ENCODE measurements at regions not wholly inside any gene's neighbourhood (a gene's known extent, or its start where the extent isn't known, plus 50 kb on each side); places are given as distances from the start of the nearest gene placed in this dataset.
"Not testable (repeated sequence)": the region's sequence is repeated elsewhere in the genome, so short reads cannot be mapped to it uniquely, and the experiment has no call there.

GRCh38 chr16:15307184-15307583 lies 70.9 kb downstream of the NPIPA5 start:
- not testable (repeated sequence) for DNase-seq

DNA sequence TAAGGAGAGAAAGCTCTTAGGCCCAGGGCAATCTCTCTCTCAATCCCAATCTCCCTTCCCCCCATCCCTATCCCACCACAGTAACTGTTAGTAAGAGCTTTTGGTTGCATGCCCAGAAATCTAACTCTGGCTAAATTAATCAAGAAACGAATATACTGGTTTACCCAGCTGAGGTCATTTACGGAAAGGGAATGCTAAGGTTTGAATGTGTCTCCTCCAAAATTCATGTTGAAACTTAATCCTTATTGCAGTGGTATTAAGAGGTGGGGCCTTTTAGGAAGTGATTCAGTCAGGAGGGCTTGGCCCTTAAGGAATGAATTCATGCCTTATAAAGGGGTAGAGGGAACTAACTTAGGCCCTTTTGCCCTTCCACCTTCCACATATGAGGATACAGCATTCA lies 72.2 kb downstream of the NPIPA5 start:
- not testable (repeated sequence) for DNase-seq

DNA sequence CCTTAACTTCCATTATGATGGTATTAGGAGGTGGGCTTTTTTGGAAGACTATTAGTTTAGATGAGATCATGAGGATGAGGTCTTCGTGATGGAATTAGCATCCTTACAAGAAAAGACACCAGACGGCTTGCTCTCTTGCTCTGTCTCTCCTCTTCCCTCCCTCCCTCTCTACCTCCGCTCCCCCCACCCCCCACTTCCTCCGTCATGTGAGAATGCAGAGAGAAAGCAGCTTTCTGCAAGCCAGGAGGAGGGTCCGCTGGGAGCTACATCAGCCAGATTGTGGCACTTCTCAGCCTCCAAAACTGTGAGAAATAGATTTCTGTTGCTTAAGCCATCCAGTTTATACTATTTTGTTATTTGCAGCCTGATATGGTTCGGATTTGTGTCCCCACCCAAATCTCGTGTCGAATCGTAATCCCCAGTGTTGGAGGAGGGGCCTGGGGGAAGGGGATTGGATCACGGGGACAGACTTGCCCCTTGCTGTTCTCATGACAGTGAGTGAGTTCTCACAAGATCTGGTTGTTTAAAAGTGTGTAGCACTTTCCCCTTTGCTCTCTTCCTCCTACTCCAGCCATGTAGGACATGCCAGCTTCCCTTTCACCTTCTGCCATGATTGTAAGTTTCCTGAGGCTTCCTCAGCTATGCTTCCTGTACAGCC lies 74.3 kb downstream of the NPIPA5 start:
- DNase-seq: not testable (repeated sequence)

DNA sequence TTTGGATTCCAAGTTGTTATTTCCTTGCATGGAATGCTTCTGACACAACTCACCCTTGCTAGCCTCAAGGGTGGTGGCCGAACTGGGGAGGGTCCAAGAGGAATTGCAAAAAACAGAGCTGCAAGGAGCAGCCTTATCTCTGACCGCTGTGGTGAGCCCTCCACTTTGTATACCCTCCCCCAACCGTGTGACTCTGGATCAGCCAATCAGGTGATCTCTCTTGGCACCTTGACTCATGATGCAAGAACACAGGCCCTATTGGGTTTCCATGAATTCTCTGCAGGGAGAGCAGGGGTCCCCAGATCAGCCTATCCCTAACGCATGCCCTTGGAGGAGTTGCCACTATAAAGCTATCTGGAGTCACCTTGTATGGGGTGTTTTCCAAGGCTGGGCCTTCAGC lies 81.0 kb downstream of the NPIPA5 start:
- not testable (repeated sequence) for DNase-seq

- not testable (repeated sequence) for DNase-seq
These were observed 103.3 kb downstream of the NPIPA5 start for GRCh38 chr16:15274796-15275195.

DNA sequence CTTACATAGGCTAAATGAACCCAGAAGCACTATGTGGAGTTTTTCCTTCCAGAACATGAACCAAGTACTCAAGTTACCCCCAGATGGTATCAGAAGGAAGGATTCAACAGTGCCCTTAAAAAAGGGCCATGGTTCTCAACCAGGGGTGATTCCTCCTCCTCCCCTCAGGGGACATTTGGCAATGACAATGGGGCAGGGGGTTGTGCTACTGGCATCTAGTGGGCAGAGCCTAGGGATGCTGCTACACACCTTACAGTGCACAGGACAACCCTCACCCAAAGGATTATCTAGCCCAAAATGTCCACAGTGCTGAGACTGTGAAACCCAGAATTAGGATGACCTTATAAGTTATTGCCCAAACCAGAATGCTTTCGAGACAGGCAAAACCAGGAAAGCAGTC lies 104.1 kb downstream of the NPIPA5 start:
- DNase-seq: not testable (repeated sequence)

DNA sequence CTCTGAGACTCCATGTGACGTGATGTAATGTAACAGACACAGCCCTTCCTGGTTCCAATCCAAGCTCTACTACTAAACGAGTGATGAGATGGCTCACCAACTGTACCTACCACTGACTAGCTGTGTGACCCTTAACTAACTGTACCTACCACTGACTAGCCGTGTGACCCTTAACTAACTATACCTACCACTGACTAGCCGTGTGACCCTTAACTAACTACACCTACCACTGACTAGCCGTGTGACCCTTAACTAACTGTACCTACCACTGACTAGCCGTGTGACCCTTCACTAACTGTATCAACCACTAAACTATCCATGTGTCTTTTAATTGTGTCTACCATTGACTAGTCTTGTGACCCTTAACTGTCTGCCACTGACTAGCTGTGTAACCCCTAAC lies 111.2 kb downstream of the NPIPA5 start:
- DNase-seq: not testable (repeated sequence)

- not testable (repeated sequence) for DNase-seq
These were observed 115.9 kb downstream of the NPIPA5 start for GRCh38 chr16:15262212-15262611.

GRCh38 chr16:15247971-15248370 lies 130.1 kb downstream of the NPIPA5 start:
- DNase-seq: not testable (repeated sequence)

GRCh38 chr16:15236674-15237323 lies 141.3 kb downstream of the NPIPA5 start:
- not testable (repeated sequence) for DNase-seq

DNA sequence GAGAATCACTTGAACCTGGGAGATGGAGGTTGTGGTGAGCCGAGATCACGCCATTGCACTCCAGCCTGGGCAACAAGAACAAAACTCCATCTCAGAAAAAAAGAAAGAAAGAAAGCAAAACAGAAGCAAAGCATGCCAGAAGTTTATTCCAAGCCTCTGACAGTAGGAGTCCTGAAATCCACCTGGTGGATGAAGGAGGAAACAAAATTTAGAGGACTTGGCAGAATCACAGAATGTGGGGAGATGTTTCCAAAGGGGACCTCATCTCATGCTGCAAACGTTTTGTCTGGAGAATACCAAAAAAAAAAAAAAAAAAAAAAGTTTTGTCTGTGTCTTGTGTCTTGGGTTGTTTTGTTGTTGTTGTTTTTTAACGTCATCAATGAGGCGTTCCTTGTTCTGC lies 141.1 kb upstream of the RRN3 start:
- not testable (repeated sequence) for DNase-seq

DNA sequence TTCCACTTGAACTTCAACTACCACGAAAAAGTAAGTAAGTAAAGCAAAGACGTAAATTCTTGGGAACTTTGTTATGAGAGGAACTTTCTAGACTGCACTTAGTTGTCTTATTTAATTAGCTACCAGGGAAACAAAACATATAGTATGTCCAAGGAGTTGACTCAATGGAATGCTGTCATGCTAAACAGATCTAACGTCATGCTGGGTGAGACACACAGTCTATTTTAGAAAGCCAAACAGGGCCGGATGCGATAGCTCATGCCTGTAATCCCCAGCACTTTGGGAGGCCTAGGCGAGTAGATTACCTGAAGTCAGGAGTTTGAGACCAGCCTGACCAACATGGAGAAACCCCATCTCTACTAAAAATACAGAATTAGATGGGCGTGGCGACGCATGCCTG lies 140.6 kb upstream of the RRN3 start:
- not testable (repeated sequence) for DNase-seq

DNA sequence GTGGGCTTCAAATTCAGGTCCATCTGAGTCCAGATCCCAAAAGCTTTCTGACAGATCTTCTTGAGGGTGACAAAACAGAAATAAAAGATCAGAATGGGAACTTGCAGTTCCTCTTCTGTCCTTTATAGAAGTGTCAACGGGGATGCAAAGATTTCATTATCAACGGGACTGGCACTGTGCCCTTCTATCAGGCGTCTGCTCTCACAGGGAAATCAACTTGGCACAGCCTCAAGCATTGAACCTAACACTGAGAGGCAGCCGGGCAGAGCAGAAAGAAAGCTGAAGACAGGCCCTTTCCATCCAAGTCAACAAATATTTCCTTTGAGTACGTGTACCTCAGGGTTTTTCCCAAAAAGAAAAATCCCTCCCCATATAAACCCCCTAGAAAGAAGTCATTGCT lies 136.4 kb upstream of the RRN3 start:
- not testable (repeated sequence) for DNase-seq

- DNase-seq: not testable (repeated sequence)
These were observed 135.6 kb upstream of the RRN3 start for GRCh38 chr16:15229661-15230060.

- not testable (repeated sequence) for DNase-seq
These were observed 130.6 kb upstream of the RRN3 start for GRCh38 chr16:15224651-15225050.

DNA sequence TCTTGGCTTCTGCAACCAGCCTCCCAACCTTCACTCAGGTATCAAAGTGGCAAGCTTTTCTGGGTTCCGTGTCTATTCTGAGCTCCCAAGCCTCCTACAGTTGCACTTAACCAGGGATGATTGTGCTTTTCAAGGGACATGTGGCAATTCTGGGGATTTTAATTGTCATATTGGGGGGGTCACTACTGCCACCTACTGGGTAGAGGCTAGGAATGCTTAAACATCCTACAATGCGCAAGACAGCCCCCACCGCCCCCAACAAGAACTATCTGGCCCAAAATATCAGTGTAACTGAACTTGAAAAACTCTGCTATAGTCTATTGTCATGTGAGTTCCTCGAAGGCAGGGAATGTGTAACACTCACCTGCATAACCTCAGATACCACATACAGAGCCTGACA lies 129.3 kb upstream of the RRN3 start:
- DNase-seq: not testable (repeated sequence)

- DNase-seq: not testable (repeated sequence)
These were observed 125.9 kb upstream of the RRN3 start for GRCh38 chr16:15219679-15220615.

- not testable (repeated sequence) for DNase-seq
These were observed 124.9 kb upstream of the RRN3 start for GRCh38 chr16:15218856-15219500.

DNA sequence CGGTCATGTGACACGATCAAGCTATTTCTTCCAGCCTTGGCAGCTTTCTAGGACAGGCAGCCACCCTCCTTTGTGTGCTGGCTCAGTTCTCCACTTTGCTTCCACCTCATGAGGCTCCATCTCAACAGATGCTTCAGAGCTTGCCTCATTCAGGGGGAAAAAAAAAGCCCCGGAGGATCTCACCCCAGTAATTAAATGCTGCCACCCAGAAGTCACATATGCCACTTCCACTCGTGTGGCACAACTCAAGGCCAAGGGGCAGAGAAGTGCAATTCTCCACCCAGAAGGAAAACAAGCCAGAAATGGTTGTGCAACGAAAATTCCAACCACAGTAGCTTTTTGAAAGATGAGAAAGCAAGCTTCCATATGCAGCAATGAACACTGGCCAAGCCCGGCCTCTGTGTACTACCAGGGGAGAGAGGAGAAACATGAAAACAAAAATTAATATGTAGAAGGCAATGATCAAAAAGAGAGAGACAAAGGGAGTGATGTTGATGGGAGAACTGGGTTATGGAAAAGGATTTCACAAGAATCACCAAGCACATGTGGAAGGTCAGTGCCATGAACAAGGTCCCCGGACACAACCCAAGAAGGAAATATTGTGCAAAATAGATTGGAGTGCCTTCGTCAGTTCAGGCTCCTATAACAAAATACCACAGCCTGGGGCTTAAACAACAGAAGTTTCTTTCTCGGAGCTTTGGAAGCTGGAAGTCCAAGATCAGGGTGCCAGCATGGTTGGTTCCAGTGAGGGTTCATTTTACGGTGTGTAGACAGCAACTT lies 113.3 kb upstream of the RRN3 start:
- DNase-seq: not testable (repeated sequence)

GRCh38 chr16:15206439-15206838 lies 112.4 kb upstream of the RRN3 start:
- peak in 1 of 5 donors; percentile 13 for DNase-seq

DNA sequence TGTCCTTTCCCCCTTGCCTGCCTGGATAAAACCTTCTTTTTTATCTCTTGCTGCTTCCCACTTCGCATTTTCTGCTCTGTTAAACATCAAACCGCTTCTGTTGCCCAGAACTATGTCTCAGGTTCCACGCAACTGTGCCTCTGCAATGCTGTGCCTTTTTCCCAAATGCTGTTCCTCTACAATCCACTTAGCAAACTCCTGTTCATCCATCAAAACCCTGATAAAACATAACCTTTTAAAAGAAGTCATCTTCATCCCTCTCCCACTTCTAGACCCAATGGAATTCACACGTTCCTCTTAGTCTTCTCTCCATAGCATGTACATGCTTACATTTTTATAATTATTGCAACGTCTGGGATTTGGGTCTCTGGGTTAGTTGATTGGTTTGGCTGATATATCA lies 111.9 kb upstream of the RRN3 start:
- not testable (repeated sequence) for DNase-seq

DNA sequence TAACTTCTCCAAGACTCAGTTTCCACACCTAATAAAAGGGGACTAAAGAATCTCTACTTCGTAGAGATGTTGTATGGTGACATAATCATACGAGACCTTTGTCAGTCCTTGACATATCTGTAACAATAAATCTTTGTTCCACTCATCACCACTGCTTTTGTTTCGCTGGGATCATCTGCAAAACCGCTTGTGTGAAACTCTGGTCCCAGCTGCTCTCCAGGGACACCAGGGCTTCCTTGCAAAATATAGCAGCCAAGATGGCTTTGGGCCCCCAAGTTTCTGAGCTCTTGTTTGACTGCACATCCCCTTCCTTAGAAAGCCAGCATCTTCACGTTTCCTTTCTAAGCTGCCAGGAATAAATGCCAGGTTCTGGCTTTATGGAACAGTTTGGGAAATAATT lies 110.5 kb upstream of the RRN3 start:
- not testable (repeated sequence) for DNase-seq
